Keratinocyte (primary cell): ENCODE measurements at regions not wholly inside any gene's neighbourhood (a gene's known extent, or its start where the extent isn't known, plus 50 kb on each side); places are given as distances from the start of the nearest gene placed in this dataset.

Experiments used
- EZH2 ChIP-seq: IDR thresholded peaks from one replicate; pipeline ENCODE4 v1.6.1; 2012; ENCODE audit warnings: inconsistent platforms, mild to moderate bottlenecking, low read length, moderate library complexity
- TF ChIP-seq, protein P1 (sequence below), 3 experiments: IDR thresholded peaks in 1 of 3; conservative IDR thresholded peaks in 1 of 3; optimal IDR thresholded peaks in 1 of 3; 2 replicates in 2 of 3; 3 replicates in 1 of 3; pipeline versions ENCODE3 to v1.5.1; 2011; ENCODE audit warnings: low read length in 3 of 3, mild to moderate bottlenecking in 3 of 3, moderate library complexity in 2 of 3, control low read depth in 1 of 3, inconsistent platforms in 1 of 3; ENCODE audit not compliant: insufficient read depth in 2 of 3; ENCODE audit errors: extremely low read depth in 1 of 3

DNA sequence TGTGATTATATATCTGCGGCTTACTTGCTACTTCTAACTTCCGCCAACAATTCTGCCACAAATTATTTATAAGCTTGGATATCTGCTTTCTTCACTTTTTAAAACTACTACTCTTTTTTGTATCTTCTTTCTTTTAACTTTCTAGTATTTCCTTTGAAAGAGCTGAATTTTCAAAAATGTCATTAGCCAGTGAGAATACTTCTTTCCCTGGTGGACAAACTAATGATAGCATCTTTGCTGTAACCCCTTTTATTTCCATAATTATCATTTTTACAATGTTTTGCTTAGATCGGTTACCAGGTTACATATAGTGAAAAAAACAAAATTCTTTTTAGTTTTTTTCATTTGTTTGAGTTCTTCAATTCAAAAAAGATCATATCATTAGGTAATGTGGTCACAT lies 355.9 kb upstream of the ADGRL4 start:
- TF ChIP-seq, protein P1, sequence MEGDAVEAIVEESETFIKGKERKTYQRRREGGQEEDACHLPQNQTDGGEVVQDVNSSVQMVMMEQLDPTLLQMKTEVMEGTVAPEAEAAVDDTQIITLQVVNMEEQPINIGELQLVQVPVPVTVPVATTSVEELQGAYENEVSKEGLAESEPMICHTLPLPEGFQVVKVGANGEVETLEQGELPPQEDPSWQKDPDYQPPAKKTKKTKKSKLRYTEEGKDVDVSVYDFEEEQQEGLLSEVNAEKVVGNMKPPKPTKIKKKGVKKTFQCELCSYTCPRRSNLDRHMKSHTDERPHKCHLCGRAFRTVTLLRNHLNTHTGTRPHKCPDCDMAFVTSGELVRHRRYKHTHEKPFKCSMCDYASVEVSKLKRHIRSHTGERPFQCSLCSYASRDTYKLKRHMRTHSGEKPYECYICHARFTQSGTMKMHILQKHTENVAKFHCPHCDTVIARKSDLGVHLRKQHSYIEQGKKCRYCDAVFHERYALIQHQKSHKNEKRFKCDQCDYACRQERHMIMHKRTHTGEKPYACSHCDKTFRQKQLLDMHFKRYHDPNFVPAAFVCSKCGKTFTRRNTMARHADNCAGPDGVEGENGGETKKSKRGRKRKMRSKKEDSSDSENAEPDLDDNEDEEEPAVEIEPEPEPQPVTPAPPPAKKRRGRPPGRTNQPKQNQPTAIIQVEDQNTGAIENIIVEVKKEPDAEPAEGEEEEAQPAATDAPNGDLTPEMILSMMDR (optimal IDR thresholded peaks at IDR 0.05 in 1 of 3, IDR thresholded peaks at IDR 0.05 in 1 of 3, conservative IDR thresholded peaks at IDR 0.05 in 1 of 3; ENCODE audit: extremely low read depth in 1 of 3, insufficient read depth in 2 of 3, low read length in 3 of 3): no peak
- TF ChIP-seq EZH2: no peak
